Hepatocyte (in vitro differentiated cells): ENCODE measurements at regions not wholly inside any gene's neighbourhood (a gene's known extent, or its start where the extent isn't known, plus 50 kb on each side); places are given as distances from the start of the nearest gene placed in this dataset.

Experiments used
- EZH2 ChIP-seq: fragments of 200-600 bp; sonication (generic); IDR thresholded peaks from 2 replicates; pipeline ENCODE4 v1.6.1; 2016; ENCODE audit warnings: antibody characterized with exemption, mild to moderate bottlenecking, borderline replicate concordance
- EZH2phosphoT487 ChIP-seq: fragments of 200-600 bp; sonication (generic); IDR thresholded peaks from one replicate; pipeline ENCODE4 v1.6.1; 2018; ENCODE audit warnings: antibody characterized with exemption, mild to moderate bottlenecking, low read depth, moderate library complexity; ENCODE audit not compliant: unreplicated experiment, severe bottlenecking
- TF ChIP-seq, protein P1 (sequence below): fragments of 200-600 bp; sonication (generic); IDR thresholded peaks from 2 replicates; pipeline ENCODE4 v1.5.1; 2016; ENCODE audit warnings: antibody characterized with exemption, mild to moderate bottlenecking; ENCODE audit not compliant: poor library complexity

- TF ChIP-seq, protein P1, sequence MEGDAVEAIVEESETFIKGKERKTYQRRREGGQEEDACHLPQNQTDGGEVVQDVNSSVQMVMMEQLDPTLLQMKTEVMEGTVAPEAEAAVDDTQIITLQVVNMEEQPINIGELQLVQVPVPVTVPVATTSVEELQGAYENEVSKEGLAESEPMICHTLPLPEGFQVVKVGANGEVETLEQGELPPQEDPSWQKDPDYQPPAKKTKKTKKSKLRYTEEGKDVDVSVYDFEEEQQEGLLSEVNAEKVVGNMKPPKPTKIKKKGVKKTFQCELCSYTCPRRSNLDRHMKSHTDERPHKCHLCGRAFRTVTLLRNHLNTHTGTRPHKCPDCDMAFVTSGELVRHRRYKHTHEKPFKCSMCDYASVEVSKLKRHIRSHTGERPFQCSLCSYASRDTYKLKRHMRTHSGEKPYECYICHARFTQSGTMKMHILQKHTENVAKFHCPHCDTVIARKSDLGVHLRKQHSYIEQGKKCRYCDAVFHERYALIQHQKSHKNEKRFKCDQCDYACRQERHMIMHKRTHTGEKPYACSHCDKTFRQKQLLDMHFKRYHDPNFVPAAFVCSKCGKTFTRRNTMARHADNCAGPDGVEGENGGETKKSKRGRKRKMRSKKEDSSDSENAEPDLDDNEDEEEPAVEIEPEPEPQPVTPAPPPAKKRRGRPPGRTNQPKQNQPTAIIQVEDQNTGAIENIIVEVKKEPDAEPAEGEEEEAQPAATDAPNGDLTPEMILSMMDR = no peak
- TF ChIP-seq EZH2 = no peak
- no peak for TF ChIP-seq EZH2phosphoT487
These were observed 98.2 kb downstream of the SLC35B3 start for GRCh38 chr6:8337147-8337546.
